Tibial nerve (tissue), 4 donors: ENCODE measurements at regions not wholly inside any gene's neighbourhood (a gene's known extent, or its start where the extent isn't known, plus 50 kb on each side); places are given as distances from the start of the nearest gene placed in this dataset.

Experiments
- EP300 ChIP-seq, 2 donors: sonication (generic); formaldehyde crosslinking; IDR thresholded peaks; one replicate each; pipeline ENCODE4 v1.6.1; 2017; ENCODE audit warnings: antibody characterized with exemption in 2 of 2, mild to moderate bottlenecking in 1 of 2
- POLR2A ChIP-seq, 2 donors: fragments of 450-650 bp; IDR thresholded peaks; one replicate each; pipeline ENCODE4 v1.6.1; 2017; ENCODE audit warnings: antibody characterized with exemption in 2 of 2, mild to moderate bottlenecking in 2 of 2, moderate library complexity in 2 of 2
- TF ChIP-seq, protein P1 (sequence below), 5 experiments: fragments of 200-600 bp in 3 of 5; fragments of 450-650 bp in 2 of 5; sonication (generic) in 3 of 5; IDR thresholded peaks; one replicate each; pipeline ENCODE4 v1.5.1; 2016 to 2019; ENCODE audit warnings: antibody characterized with exemption in 5 of 5, mild to moderate bottlenecking in 3 of 5, moderate library complexity in 2 of 5

DNA sequence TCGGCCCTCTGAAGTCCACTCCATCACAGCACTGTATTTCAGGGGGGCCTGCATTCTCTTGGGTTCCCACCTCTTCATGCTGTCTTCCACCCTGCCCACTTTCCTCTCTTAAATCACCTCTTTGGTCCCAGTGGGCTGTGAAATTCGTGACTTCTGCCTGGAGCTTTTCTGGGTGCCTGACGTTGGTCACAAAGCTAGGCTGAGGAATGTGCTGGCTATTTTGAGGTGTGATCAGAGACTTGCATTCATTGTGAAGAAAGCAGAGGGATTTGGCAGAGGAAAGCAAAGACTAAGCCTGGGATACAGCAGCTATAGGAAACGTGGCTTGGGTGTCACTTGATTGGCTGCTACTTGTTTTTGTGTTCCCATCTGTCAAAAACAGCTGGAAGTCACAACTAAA, 202.5 kb downstream of the SATB1 start:
- TF ChIP-seq POLR2A (IDR thresholded peaks at IDR 0.05) (no peak), EP300 (IDR thresholded peaks at IDR 0.05) (no peak)
- TF ChIP-seq, protein P1, sequence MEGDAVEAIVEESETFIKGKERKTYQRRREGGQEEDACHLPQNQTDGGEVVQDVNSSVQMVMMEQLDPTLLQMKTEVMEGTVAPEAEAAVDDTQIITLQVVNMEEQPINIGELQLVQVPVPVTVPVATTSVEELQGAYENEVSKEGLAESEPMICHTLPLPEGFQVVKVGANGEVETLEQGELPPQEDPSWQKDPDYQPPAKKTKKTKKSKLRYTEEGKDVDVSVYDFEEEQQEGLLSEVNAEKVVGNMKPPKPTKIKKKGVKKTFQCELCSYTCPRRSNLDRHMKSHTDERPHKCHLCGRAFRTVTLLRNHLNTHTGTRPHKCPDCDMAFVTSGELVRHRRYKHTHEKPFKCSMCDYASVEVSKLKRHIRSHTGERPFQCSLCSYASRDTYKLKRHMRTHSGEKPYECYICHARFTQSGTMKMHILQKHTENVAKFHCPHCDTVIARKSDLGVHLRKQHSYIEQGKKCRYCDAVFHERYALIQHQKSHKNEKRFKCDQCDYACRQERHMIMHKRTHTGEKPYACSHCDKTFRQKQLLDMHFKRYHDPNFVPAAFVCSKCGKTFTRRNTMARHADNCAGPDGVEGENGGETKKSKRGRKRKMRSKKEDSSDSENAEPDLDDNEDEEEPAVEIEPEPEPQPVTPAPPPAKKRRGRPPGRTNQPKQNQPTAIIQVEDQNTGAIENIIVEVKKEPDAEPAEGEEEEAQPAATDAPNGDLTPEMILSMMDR (IDR thresholded peaks at IDR 0.05), result no peak
